GM12872 (cell line): ENCODE measurements at regions not wholly inside any gene's neighbourhood (a gene's known extent, or its start where the extent isn't known, plus 50 kb on each side); places are given as distances from the start of the nearest gene placed in this dataset.

Experiments used
- CTCF ChIP-seq: IDR thresholded peaks from 3 replicates; pipeline ENCODE4 v1.5.1; 2011; ENCODE audit warnings: low read depth, mild to moderate bottlenecking, low read length, moderate library complexity; ENCODE audit not compliant: insufficient read depth

DNA sequence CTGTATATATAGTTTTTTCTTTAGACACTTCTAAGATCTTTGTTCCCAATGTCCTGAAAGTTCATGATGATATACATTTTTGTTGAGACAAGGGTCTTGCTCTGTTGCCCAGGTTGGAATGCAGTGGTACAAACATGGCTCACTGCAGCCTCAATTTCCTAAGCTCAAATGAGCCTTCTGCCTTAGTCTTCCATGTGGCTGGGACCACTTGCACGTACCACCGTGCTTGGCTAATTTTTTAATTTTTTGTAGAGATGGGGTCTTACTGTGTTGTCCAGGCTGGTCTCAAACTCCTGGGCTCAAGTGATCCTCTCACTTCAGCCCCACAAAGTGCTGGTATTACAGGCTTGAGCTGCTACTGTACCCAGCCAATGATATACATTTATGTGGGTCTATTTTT, 132.9 kb upstream of the BCOR start:
- TF ChIP-seq CTCF = no peak

- TF ChIP-seq CTCF = no peak
Measured at GRCh38 chrX:40227125-40227524, 129.4 kb upstream of the BCOR start.

GRCh38 chrX:40224658-40225057, 126.9 kb upstream of the BCOR start:
- TF ChIP-seq CTCF = no peak

- TF ChIP-seq CTCF = no peak
Measured at GRCh38 chrX:40213092-40213491, 115.3 kb upstream of the BCOR start.

- TF ChIP-seq CTCF = no peak
Measured at GRCh38 chrX:40209951-40210617, 112.3 kb upstream of the BCOR start.

DNA sequence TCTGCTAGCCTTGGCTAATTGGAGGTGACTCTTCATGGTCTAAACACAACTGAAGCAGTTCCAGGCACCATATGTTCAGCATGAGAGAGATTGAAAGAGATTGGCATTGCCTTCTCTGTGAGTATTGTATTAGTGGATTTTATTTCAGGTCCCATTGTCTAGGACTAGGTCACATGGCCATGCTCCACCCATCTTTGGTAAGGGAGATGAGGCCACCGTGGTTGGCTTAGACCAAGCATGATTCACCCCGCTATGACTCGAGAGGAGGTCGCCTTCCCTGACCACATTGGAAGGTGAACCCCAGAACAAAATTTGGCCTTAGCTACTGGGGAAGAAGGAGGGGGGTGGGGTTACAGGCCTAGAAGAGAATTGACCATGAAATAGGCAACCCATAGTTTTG, 109.9 kb upstream of the BCOR start:
- TF ChIP-seq CTCF = no peak

DNA sequence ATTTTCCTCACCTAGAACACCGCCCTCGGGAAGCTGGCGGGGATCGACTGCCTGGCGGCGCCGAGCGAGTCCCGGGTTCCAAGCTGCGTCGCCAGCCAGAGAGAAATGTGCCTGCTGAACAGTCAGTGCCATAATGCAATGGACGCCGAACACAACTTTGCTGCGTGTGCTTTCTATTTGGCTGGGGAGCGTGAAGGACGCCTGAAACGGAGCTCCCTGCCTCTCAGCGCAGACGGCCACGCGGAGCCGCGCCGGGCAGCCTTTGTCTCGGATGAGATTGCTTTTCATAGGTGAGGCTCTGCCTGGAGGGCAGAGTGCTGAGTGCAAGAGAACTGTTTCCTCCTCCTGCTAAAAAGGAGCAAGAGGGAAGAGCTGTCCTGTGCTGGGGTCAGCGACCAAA, 107.7 kb upstream of the BCOR start:
- no peak for TF ChIP-seq CTCF
